ENCODE measurements at regions not wholly inside any gene's neighbourhood (a gene's known extent, or its start where the extent isn't known, plus 50 kb on each side); places are given as distances from the start of the nearest gene placed in this dataset.

GRCh38 chr1:81329041-81329440 is 471.7 kb upstream of the ADGRL2 start:
- TF ChIP-seq CTCF (IDR thresholded peaks at IDR 0.05; ENCODE audit: control extremely low read depth in 1 of 3, insufficient read depth in 1 of 3, low read depth in 1 of 3, low read length in 3 of 3) (no peak), JUND (IDR thresholded peaks at IDR 0.05; ENCODE audit: low read length) (no peak), POLR2A (IDR thresholded peaks at IDR 0.05; ENCODE audit: control extremely low read depth in 1 of 2, low read depth in 2 of 2, low read length in 2 of 2) (no peak), POLR2AphosphoS5 (IDR thresholded peaks at IDR 0.05; ENCODE audit: low read depth, low read length) (no peak), SP1 (IDR thresholded peaks at IDR 0.05; ENCODE audit: low read depth, low read length) (no peak)

Measured in H1 (cell line).